ENCODE measurements at regions not wholly inside any gene's neighbourhood (a gene's known extent, or its start where the extent isn't known, plus 50 kb on each side); places are given as distances from the start of the nearest gene placed in this dataset.

GRCh38 chr4:137968956-137969678, 273.0 kb downstream of the SLC7A11 start:
- Mint-ChIP-seq H3K4me1 (no peaks in the 10 kb centered on the region), H3K9me3 (peaks cover 0 to 9% (median 3%) of the 10 kb centered on the region in 7 donors), H3K27me3 (ENCODE audit: low read depth in 3 of 3) (no peaks in the 10 kb centered on the region)

GRCh38 chr4:137967480-137968190, 274.5 kb downstream of the SLC7A11 start:
- Mint-ChIP-seq H3K4me1 (no peaks in the 10 kb centered on the region), H3K9me3 (peaks cover 0 to 9% (median 3%) of the 10 kb centered on the region in 7 donors), H3K36me3 (no peaks in the 10 kb centered on the region), H3K27ac (no peak overlapping the region), H3K4me3 (no peak overlapping the region), H3K27me3 (ENCODE audit: low read depth in 3 of 3) (no peaks in the 10 kb centered on the region)
- Histone ChIP-seq H2AFZ (ENCODE audit: insufficient read depth, low read depth, low read length, poor library complexity, severe bottlenecking) (no peak overlapping the region), H3K4me1 (ENCODE audit: control insufficient read depth in 1 of 2, insufficient read depth in 2 of 2, low read length in 2 of 2) (no peaks in the 10 kb centered on the region), H3K27ac (ENCODE audit: low read depth in 1 of 2, low read length in 2 of 2) (no peak overlapping the region), H4K20me1 (ENCODE audit: insufficient read depth, low read length) (no peaks in the 10 kb centered on the region), H3K9me3 (replicated peaks in 1 of 2; ENCODE audit: control insufficient read depth in 1 of 2, insufficient read depth in 1 of 2, low read length in 2 of 2) (no peaks in the 10 kb centered on the region), H3K36me3 (replicated peaks in 1 of 2; ENCODE audit: control insufficient read depth in 1 of 2, insufficient read depth in 2 of 2, low read length in 2 of 2) (no peaks in the 10 kb centered on the region), H3K9ac (ENCODE audit: insufficient read depth, low read length, poor library complexity, severe bottlenecking) (no peak overlapping the region), H3K79me2 (ENCODE audit: insufficient read depth, low read length) (no peaks in the 10 kb centered on the region), H3K4me2 (replicated peaks; ENCODE audit: extremely low read depth, low read length, poor library complexity, severe bottlenecking) (no peak overlapping the region), H3K27me3 (ENCODE audit: control insufficient read depth in 2 of 2, insufficient read depth in 2 of 2, low read length in 2 of 2) (no peaks in the 10 kb centered on the region), H3K4me3 (replicated peaks in 1 of 3; ENCODE audit: low read depth in 2 of 3, low read length in 3 of 3) (no peak overlapping the region)
- TF ChIP-seq CTCF (IDR thresholded peaks at IDR 0.05) = no peak
- 67% methylated on average over 1 of the region's 6 CpGs for WGBS (ENCODE audit: insufficient coverage)
- DNase-seq = no peak
- intact Hi-C loops (cut with micrococcal nuclease) = no loop called here

More at GRCh38 chr4:137968956-137969678, 273.0 kb downstream of the SLC7A11 start:
- H3K4me2 ChIP-seq (replicated peaks; ENCODE audit: extremely low read depth, low read length, poor library complexity, severe bottlenecking) = no peak overlapping the region
- no CpG with 5 or more reads among the region's 3 CpGs for WGBS (ENCODE audit: insufficient coverage)
- intact Hi-C loops (cut with micrococcal nuclease) = no loop called here
- H3K9me3 ChIP-seq (replicated peaks in 1 of 2; ENCODE audit: control insufficient read depth in 1 of 2, insufficient read depth in 1 of 2, low read length in 2 of 2) = no peaks in the 10 kb centered on the region
- no peaks in the 10 kb centered on the region for H3K79me2 ChIP-seq (ENCODE audit: insufficient read depth, low read length)
- H3K27ac ChIP-seq (ENCODE audit: low read depth in 1 of 2, low read length in 2 of 2) = no peak overlapping the region
- no peaks in the 10 kb centered on the region for H3K4me1 ChIP-seq (ENCODE audit: control insufficient read depth in 1 of 2, insufficient read depth in 2 of 2, low read length in 2 of 2)
- DNase-seq = no peak
- Mint-ChIP-seq H3K27ac (no peak overlapping the region), H3K4me3 (no peak overlapping the region), H3K36me3 (no peaks in the 10 kb centered on the region)
- no peak overlapping the region for H3K4me3 ChIP-seq (replicated peaks in 1 of 3; ENCODE audit: low read depth in 2 of 3, low read length in 3 of 3)
- no peak overlapping the region for H2AFZ ChIP-seq (ENCODE audit: insufficient read depth, low read depth, low read length, poor library complexity, severe bottlenecking)
- H3K27me3 ChIP-seq (ENCODE audit: control insufficient read depth in 2 of 2, insufficient read depth in 2 of 2, low read length in 2 of 2) = no peaks in the 10 kb centered on the region
- no peak overlapping the region for H3K9ac ChIP-seq (ENCODE audit: insufficient read depth, low read length, poor library complexity, severe bottlenecking)
- no peaks in the 10 kb centered on the region for H4K20me1 ChIP-seq (ENCODE audit: insufficient read depth, low read length)
- TF ChIP-seq CTCF (IDR thresholded peaks at IDR 0.05) = no peak
- no peaks in the 10 kb centered on the region for H3K36me3 ChIP-seq (replicated peaks in 1 of 2; ENCODE audit: control insufficient read depth in 1 of 2, insufficient read depth in 2 of 2, low read length in 2 of 2)
